ENCODE measurements at regions not wholly inside any gene's neighbourhood (a gene's known extent, or its start where the extent isn't known, plus 50 kb on each side); places are given as distances from the start of the nearest gene placed in this dataset.

DNA sequence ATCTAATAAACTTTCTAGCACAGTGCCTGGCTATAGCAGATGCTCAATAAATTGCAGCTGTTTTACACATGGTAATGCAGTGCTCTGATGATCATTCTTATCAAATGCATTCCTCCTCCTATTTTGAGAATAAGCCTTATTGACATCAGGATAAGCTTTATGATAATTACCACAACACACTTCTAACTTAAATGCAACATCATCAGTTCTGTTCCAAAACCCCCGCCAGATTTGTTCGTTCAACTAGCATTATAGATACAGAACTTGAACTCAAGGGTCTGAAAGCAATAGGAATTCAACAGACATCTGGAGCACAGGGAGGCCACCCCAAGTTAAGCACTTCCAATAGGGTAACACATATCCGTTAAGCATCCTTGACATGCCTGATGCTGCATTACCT, 684.4 kb upstream of the LMCD1 start:
- 76 to 97% methylated on average over 3 of the region's 3 CpGs for WGBS, 2 donors
- Histone ChIP-seq H3K27ac (no peak overlapping the region), H3K27me3 (no peaks in the 10 kb centered on the region), H3K9me3 (no peaks in the 10 kb centered on the region), H3K4me3 (no peak overlapping the region), H3K36me3 (no peaks in the 10 kb centered on the region), H3K4me1 (no peaks in the 10 kb centered on the region)
- DNase-seq, result no peak
- intact Hi-C loops (cut with DNase I), result no loop called here
- TF ChIP-seq POLR2A (IDR thresholded peaks at IDR 0.05), result no peak
- TF ChIP-seq, protein P1, sequence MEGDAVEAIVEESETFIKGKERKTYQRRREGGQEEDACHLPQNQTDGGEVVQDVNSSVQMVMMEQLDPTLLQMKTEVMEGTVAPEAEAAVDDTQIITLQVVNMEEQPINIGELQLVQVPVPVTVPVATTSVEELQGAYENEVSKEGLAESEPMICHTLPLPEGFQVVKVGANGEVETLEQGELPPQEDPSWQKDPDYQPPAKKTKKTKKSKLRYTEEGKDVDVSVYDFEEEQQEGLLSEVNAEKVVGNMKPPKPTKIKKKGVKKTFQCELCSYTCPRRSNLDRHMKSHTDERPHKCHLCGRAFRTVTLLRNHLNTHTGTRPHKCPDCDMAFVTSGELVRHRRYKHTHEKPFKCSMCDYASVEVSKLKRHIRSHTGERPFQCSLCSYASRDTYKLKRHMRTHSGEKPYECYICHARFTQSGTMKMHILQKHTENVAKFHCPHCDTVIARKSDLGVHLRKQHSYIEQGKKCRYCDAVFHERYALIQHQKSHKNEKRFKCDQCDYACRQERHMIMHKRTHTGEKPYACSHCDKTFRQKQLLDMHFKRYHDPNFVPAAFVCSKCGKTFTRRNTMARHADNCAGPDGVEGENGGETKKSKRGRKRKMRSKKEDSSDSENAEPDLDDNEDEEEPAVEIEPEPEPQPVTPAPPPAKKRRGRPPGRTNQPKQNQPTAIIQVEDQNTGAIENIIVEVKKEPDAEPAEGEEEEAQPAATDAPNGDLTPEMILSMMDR (IDR thresholded peaks at IDR 0.05), result no peak

DNA sequence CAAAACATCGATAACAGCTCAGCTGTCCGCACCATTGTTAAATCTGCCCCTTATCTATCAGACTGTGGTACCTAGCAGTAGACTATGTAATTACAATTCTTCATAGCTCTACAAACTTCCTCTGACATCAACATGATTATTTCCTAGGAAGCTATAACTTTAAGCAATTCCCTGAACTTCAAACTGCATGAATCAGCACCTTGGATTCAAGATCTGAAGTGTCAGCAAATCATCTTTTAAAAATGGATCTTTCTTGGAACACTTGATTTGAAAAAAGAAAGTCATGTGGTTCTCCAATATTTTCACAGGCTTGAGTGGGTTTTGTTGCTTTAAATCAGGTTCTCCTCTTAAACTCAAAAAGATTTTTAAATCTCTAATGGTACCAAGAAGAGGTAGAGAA, 680.7 kb upstream of the LMCD1 start:
- H3K27ac ChIP-seq, result no peak overlapping the region
- H3K4me1 ChIP-seq, result no peaks in the 10 kb centered on the region
- peaks cover 0 to 11% (median 0%) of the 10 kb centered on the region in 3 donors for H3K9me3 ChIP-seq
- intact Hi-C loops (cut with DNase I), result no loop called here
- WGBS, 2 donors, result 89 to 95% methylated on average over 2 of the region's 2 CpGs
- no peaks in the 10 kb centered on the region for H3K36me3 ChIP-seq
- no peaks in the 10 kb centered on the region for H3K27me3 ChIP-seq
- DNase-seq, result no peak
- no peak overlapping the region for H3K4me3 ChIP-seq
- TF ChIP-seq, protein P1 (IDR thresholded peaks at IDR 0.05), result no peak
- TF ChIP-seq POLR2A (IDR thresholded peaks at IDR 0.05), result no peak

DNA sequence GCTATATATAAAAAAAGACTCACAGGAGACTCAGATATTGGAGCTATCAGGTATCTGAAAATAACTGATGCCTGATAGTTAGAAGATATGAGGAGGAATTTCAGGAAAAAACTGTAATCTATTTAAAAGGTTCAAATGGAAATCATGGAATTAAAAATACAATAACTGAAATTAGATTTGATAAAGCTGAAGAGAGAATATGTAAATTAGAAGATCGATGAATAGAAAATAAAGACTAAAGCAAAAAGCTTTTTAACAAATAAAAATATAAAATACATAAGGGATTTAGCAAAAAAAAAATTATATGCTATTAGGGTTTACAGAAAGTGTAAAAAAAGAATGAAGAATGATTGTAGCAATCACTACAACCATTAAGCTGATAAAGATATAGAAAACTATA, 679.8 kb upstream of the LMCD1 start:
- no peaks in the 10 kb centered on the region for H3K27me3 ChIP-seq
- DNase-seq, result no peak
- no peak for TF ChIP-seq POLR2A (IDR thresholded peaks at IDR 0.05)
- TF ChIP-seq, protein P1 (IDR thresholded peaks at IDR 0.05), result no peak
- no peaks in the 10 kb centered on the region for H3K36me3 ChIP-seq
- WGBS, 2 donors, result 75 to 87% methylated on average over 1 of the region's 1 CpG
- H3K27ac ChIP-seq, result no peak overlapping the region
- H3K4me1 ChIP-seq, result no peaks in the 10 kb centered on the region
- no peak overlapping the region for H3K4me3 ChIP-seq
- peaks cover 0 to 11% (median 0%) of the 10 kb centered on the region in 3 donors for H3K9me3 ChIP-seq
- intact Hi-C loops (cut with DNase I), result no loop called here

DNA sequence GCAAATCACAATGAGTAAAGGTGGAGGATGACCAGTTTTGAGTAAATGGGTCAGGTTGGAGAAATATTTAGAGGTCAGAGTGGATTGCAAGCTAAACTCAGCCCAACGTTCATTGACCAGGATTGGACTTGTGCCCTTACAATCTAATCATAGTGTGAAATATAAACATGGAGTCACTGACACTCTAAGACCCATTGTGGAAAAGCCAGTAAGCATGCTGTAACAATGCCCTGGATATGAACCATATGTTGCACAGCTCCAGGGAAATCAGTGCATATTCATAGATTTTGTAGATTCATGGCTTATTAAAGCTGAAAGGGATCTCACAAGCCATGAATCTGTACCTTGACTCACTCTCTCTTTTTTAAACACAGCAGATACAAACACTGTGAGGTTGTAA, 660.2 kb upstream of the LMCD1 start:
- Histone ChIP-seq H3K27me3 (no peaks in the 10 kb centered on the region), H3K9me3 (no peaks in the 10 kb centered on the region), H3K4me3 (no peak overlapping the region), H3K27ac (no peak overlapping the region), H3K4me1 (no peaks in the 10 kb centered on the region), H3K36me3 (no peaks in the 10 kb centered on the region)
- DNase-seq, result no peak
- WGBS, 2 donors, result 6 to 18% methylated on average over 1 of the region's 1 CpG
- no peak for TF ChIP-seq POLR2A (IDR thresholded peaks at IDR 0.05)
- TF ChIP-seq, protein P1 (IDR thresholded peaks at IDR 0.05), result no peak
- intact Hi-C loops (cut with DNase I), result no loop called here

DNA sequence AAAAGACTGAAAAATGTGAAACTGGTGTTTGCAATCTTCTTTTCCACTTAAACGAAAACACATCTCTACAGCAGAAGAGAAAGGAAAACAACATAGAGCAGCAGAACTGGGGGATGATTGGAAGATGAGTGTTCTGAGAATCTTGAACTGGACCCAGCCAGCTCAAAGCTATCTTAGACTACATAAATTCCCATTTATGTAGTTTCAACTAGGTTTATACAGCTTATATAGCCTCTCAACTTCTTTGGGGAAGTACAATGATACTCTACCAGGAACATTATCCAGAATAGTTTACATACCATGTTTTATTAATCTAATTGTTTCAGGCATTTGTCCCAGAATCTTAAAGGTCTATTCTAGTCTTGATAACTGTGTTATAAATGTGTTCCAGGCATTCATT, 658.2 kb upstream of the LMCD1 start:
- H3K4me3 ChIP-seq, result no peak overlapping the region
- DNase-seq, result no peak
- TF ChIP-seq, protein P1 (IDR thresholded peaks at IDR 0.05), result no peak
- TF ChIP-seq POLR2A (IDR thresholded peaks at IDR 0.05), result no peak
- no peak overlapping the region for H3K27ac ChIP-seq
- no peaks in the 10 kb centered on the region for H3K9me3 ChIP-seq
- H3K27me3 ChIP-seq, result no peaks in the 10 kb centered on the region
- 77 to 78% methylated on average over 1 of the region's 1 CpG for WGBS, 2 donors
- H3K4me1 ChIP-seq, result no peaks in the 10 kb centered on the region
- intact Hi-C loops (cut with DNase I), result no loop called here
- no peaks in the 10 kb centered on the region for H3K36me3 ChIP-seq
